H9 (cell line): ENCODE measurements at regions not wholly inside any gene's neighbourhood (a gene's known extent, or its start where the extent isn't known, plus 50 kb on each side); places are given as distances from the start of the nearest gene placed in this dataset.
A peak's percentile ranks its signal among the peaks of the same experiment; 100 is the strongest.

Experiments
- DNase-seq: peaks from one replicate; pipeline ENCODE4 v3.0.0-alpha.2; 2017
- H2AFZ ChIP-seq: one replicate; pipeline ENCODE4 v1.6.1; 2013; ENCODE audit warnings: mild to moderate bottlenecking, low read length, control low read depth, moderate library complexity
- H2AK5ac ChIP-seq: 2 replicates; pipeline ENCODE4 v1.6.1; 2013; ENCODE audit warnings: low read length, control low read depth, mixed read lengths; ENCODE audit not compliant: insufficient read length
- H2BK120ac ChIP-seq: one replicate; pipeline ENCODE4 v1.6.1; 2013; ENCODE audit warnings: low read depth, mild to moderate bottlenecking, low read length, control low read depth, inconsistent platforms; ENCODE audit not compliant: poor library complexity, severe bottlenecking
- H2BK12ac ChIP-seq: 2 replicates; pipeline ENCODE4 v1.6.1; 2013; ENCODE audit warnings: low read length, control low read depth, mixed read lengths, low read depth; ENCODE audit not compliant: insufficient read length
- H2BK15ac ChIP-seq: 2 replicates; pipeline ENCODE4 v1.6.1; 2013; ENCODE audit warnings: low read depth, low read length, control low read depth
- H2BK20ac ChIP-seq: one replicate; pipeline ENCODE4 v1.6.1; 2013; ENCODE audit warnings: low read depth, mild to moderate bottlenecking, low read length, control low read depth, inconsistent platforms; ENCODE audit not compliant: poor library complexity, severe bottlenecking
- H2BK5ac ChIP-seq: 2 replicates; pipeline ENCODE4 v1.6.1; 2013; ENCODE audit warnings: low read length, control low read depth, mixed read lengths; ENCODE audit not compliant: insufficient read length
- H3K14ac ChIP-seq: 2 replicates; pipeline ENCODE4 v1.6.1; 2013; ENCODE audit warnings: low read length, control low read depth; ENCODE audit not compliant: insufficient read depth
- H3K18ac ChIP-seq: 2 replicates; pipeline ENCODE4 v1.6.1; 2013; ENCODE audit warnings: low read depth, mild to moderate bottlenecking, mixed read lengths, low read length, control low read depth; ENCODE audit not compliant: insufficient read length
- H3K23ac ChIP-seq: 2 replicates; pipeline ENCODE4 v1.6.1; 2013; ENCODE audit warnings: low read length, control low read depth, mixed read lengths, low read depth; ENCODE audit not compliant: insufficient read length
- H3K23me2 ChIP-seq: 2 replicates; pipeline ENCODE4 v1.6.1; 2013; ENCODE audit warnings: low read depth, mild to moderate bottlenecking, mixed read lengths, low read length, control low read depth; ENCODE audit not compliant: insufficient read length, poor library complexity, severe bottlenecking
- H3K27ac ChIP-seq: 2 replicates; pipeline ENCODE4 v1.5.1; 2013; ENCODE audit warnings: low read length, control low read depth, mixed read lengths, low read depth; ENCODE audit not compliant: insufficient read length
- H3K27me3 ChIP-seq: 2 replicates; pipeline ENCODE4 v1.6.1; 2013; ENCODE audit warnings: low read length, control low read depth, inconsistent platforms; ENCODE audit not compliant: insufficient read depth
- H3K4ac ChIP-seq: 2 replicates; pipeline ENCODE4 v1.6.1; 2013; ENCODE audit warnings: low read depth, mild to moderate bottlenecking, control low read depth, inconsistent platforms, low read length, moderate library complexity
- H3K4me1 ChIP-seq: 2 replicates; pipeline ENCODE4 v1.6.1; 2013; ENCODE audit warnings: low read length, control low read depth, inconsistent platforms; ENCODE audit not compliant: insufficient read depth
- H3K4me2 ChIP-seq: 2 replicates; pipeline ENCODE4 v1.6.1; 2013; ENCODE audit warnings: low read length, control low read depth, mixed read lengths; ENCODE audit not compliant: insufficient read length, insufficient read depth
- H3K56ac ChIP-seq: 2 replicates; pipeline ENCODE4 v1.6.1; 2013; ENCODE audit warnings: low read depth, mild to moderate bottlenecking, mixed read lengths, low read length, control low read depth; ENCODE audit not compliant: insufficient read length
- H3K79me1 ChIP-seq: 2 replicates; pipeline ENCODE4 v1.6.1; 2013; ENCODE audit warnings: low read depth, mild to moderate bottlenecking, moderate library complexity, low read length, control low read depth, inconsistent platforms; ENCODE audit not compliant: insufficient read depth, poor library complexity, severe bottlenecking
- H3K79me2 ChIP-seq: 2 replicates; pipeline ENCODE4 v1.6.1; 2013; ENCODE audit warnings: low read length, control low read depth, inconsistent platforms; ENCODE audit not compliant: insufficient read depth
- H3K9ac ChIP-seq: 2 replicates; pipeline ENCODE4 v1.6.1; 2013; ENCODE audit warnings: low read length, control low read depth, mixed read lengths; ENCODE audit not compliant: insufficient read length; ENCODE audit errors: extremely low read depth
- H3K9me3 ChIP-seq: one replicate; pipeline ENCODE4 v1.6.1; 2013; ENCODE audit warnings: low read depth, low read length, inconsistent platforms; ENCODE audit not compliant: control insufficient read depth
- H3T11ph ChIP-seq: one replicate; pipeline ENCODE4 v1.6.1; 2013; ENCODE audit warnings: mild to moderate bottlenecking, low read length, control low read depth, inconsistent platforms
- H4K20me1 ChIP-seq: one replicate; pipeline ENCODE4 v1.6.1; 2013; ENCODE audit not compliant: control insufficient read depth, insufficient read length, insufficient read depth
- H4K5ac ChIP-seq: 2 replicates; pipeline ENCODE4 v1.6.1; 2013; ENCODE audit warnings: low read depth, mild to moderate bottlenecking, mixed read lengths, low read length, control low read depth; ENCODE audit not compliant: insufficient read length
- H4K8ac ChIP-seq: replicated peaks from 2 replicates; pipeline ENCODE4 v1.6.1; 2013; ENCODE audit warnings: low read length, control low read depth, mixed read lengths, low read depth; ENCODE audit not compliant: insufficient read length
- H4K91ac ChIP-seq: 2 replicates; pipeline ENCODE4 v1.6.1; 2013; ENCODE audit warnings: low read depth, mild to moderate bottlenecking, moderate library complexity, mixed read lengths, low read length, control low read depth; ENCODE audit not compliant: insufficient read length
- H3K27ac Mint-ChIP-seq, 3 experiments: 2 replicates in 2 of 3; 3 replicates in 1 of 3; pipeline ENCODE4 v1.8.0; 2020 to 2021; ENCODE audit warnings: mixed read lengths in 3 of 3, mild to moderate bottlenecking in 1 of 3, moderate library complexity in 1 of 3
- H3K27me3 Mint-ChIP-seq: 2 replicates; pipeline ENCODE4 v1.8.0; 2021; ENCODE audit warnings: low read depth, mild to moderate bottlenecking, moderate library complexity, mixed read lengths
- H3K36me3 Mint-ChIP-seq, 3 experiments: 2 replicates in 2 of 3; 3 replicates in 1 of 3; pipeline ENCODE4 v1.8.0; 2020 to 2021; ENCODE audit warnings: low read depth in 3 of 3, mixed read lengths in 3 of 3; ENCODE audit not compliant: insufficient read depth in 1 of 3
- H3K4me1 Mint-ChIP-seq, 2 experiments: 2 replicates each; pipeline ENCODE4 v1.8.0; 2020; ENCODE audit warnings: mixed read lengths in 2 of 2
- H3K4me3 Mint-ChIP-seq, 2 experiments: 2 replicates in 1 of 2; 3 replicates in 1 of 2; pipeline ENCODE4 v1.8.0; 2020 to 2021; ENCODE audit warnings: mild to moderate bottlenecking in 2 of 2, mixed read lengths in 2 of 2, moderate library complexity in 1 of 2
- H3K9me3 Mint-ChIP-seq, 2 experiments: 2 replicates in 1 of 2; 3 replicates in 1 of 2; pipeline ENCODE4 v1.8.0; 2020; ENCODE audit warnings: mild to moderate bottlenecking in 2 of 2, mixed read lengths in 2 of 2, moderate library complexity in 1 of 2
- WGBS: extraction: QIAGEN DNeasy Blood & Tissue Kit; methylation state at CpG from one replicate; pipeline ENCODE4 v1.1.7; 2013; ENCODE audit warnings: missing lambda C conversion rate, low lambda C conversion rate, mixed read lengths; ENCODE audit not compliant: insufficient read length; ENCODE audit errors: extremely low coverage; 5-methylcytosine and 5-hydroxymethylcytosine counted together
- TF ChIP-seq, protein P1 (sequence below): fragments of 200-600 bp; sonication (generic); conservative IDR thresholded peaks from 3 replicates; pipeline ENCODE4 v1.8.0; 2021; ENCODE audit warnings: antibody characterized with exemption, mild to moderate bottlenecking

DNA sequence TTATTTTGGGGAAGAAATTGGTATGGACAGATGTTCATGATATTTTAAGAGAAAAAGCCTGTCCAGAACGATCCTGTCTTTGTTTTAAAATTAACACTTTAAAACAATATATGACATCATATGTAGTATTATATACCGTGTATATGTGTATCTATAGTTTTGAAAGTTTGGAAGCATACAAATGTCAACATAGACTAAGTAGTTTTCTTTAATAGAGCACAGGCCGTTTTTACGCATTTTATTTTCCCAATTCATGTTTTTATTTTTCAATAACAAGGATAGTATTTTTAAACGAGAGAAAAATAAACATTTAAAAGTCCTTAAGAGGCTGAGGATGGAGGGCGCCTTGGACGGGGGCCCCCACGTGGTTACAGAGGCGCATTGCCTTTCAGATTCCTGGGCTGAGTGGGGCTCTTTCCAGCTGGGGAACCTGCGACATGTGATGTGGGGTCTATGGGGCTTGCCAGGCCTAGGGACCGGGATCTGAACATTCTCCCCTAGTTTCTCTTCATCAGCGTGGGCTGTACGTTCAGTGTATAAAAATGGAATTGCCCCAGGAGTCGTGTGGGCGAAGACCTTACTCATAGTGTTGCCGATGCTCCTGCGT, 127.8 kb upstream of the ZNF746 start:
- Histone ChIP-seq H3K9ac (no peak overlapping the region), H2BK5ac (no peak overlapping the region), H4K5ac (no peak overlapping the region), H3K79me1 (peaks cover 8% of the 10 kb centered on the region), H3K23ac (no peak overlapping the region), H2BK15ac (no peak overlapping the region), H4K8ac (no peak overlapping the region), H2BK20ac (no peak overlapping the region), H4K91ac (no peak overlapping the region), H4K20me1 (no peaks in the 10 kb centered on the region), H2BK12ac (no peak overlapping the region), H2AK5ac (no peak overlapping the region), H3K79me2 (peaks cover 10% of the 10 kb centered on the region; the same call in 1 of the 2 replicates), H3K27me3 (no peaks in the 10 kb centered on the region), H3K4me1 (no peaks in the 10 kb centered on the region), H3K27ac (no peak overlapping the region), H3K23me2 (peaks cover 4% of the 10 kb centered on the region), H3K56ac (no peak overlapping the region), H3K9me3 (no peaks in the 10 kb centered on the region), H3T11ph (no peak overlapping the region), H3K4me2 (peak overlapping the region; percentile 36), H2AFZ (no peak overlapping the region), H2BK120ac (no peak overlapping the region), H3K14ac (no peak overlapping the region), H3K18ac (no peak overlapping the region), H3K4ac (no peak overlapping the region)
- H3K4me3 Mint-ChIP-seq: peak overlapping the region; percentile 72 to 80
- WGBS: no CpG with 5 or more reads among the region's 17 CpGs
- no peak overlapping the region for H3K27ac Mint-ChIP-seq
- H3K9me3 Mint-ChIP-seq: no peaks in the 10 kb centered on the region
- DNase-seq: peak; percentile 65
- peaks cover 6 to 18% (median 12%) of the 10 kb centered on the region in 3 experiments; a peak in 6 of 7 replicates for H3K36me3 Mint-ChIP-seq
- TF ChIP-seq, protein P1, sequence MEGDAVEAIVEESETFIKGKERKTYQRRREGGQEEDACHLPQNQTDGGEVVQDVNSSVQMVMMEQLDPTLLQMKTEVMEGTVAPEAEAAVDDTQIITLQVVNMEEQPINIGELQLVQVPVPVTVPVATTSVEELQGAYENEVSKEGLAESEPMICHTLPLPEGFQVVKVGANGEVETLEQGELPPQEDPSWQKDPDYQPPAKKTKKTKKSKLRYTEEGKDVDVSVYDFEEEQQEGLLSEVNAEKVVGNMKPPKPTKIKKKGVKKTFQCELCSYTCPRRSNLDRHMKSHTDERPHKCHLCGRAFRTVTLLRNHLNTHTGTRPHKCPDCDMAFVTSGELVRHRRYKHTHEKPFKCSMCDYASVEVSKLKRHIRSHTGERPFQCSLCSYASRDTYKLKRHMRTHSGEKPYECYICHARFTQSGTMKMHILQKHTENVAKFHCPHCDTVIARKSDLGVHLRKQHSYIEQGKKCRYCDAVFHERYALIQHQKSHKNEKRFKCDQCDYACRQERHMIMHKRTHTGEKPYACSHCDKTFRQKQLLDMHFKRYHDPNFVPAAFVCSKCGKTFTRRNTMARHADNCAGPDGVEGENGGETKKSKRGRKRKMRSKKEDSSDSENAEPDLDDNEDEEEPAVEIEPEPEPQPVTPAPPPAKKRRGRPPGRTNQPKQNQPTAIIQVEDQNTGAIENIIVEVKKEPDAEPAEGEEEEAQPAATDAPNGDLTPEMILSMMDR: peak; percentile 79
- H3K27me3 Mint-ChIP-seq: peaks cover 10% of the 10 kb centered on the region
- peaks cover 18% of the 10 kb centered on the region in 2 experiments for H3K4me1 Mint-ChIP-seq
